Upper lobe of left lung (tissue), 6 donors: ENCODE measurements at regions not wholly inside any gene's neighbourhood (a gene's known extent, or its start where the extent isn't known, plus 50 kb on each side); places are given as distances from the start of the nearest gene placed in this dataset.
A peak's percentile ranks its signal among the peaks of the same experiment; 100 is the strongest.

Experiments used
- ATAC-seq, 2 donors: fragments of 200-7000 bp; cut with Tn5 transposase; one replicate each; pipeline ENCODE4 v1.9.1; 2022; ENCODE audit warnings: mild to moderate bottlenecking in 2 of 2, moderate library complexity in 2 of 2; ENCODE audit not compliant: low FRiP score in 2 of 2
- DNase-seq, 2 donors: peaks; one replicate each; pipeline ENCODE4 v3.0.0-alpha.2; 2019 to 2020
- H3K27ac ChIP-seq, 4 donors: fragments of 200-600 bp; sonication (generic); one replicate each; pipeline ENCODE4 v1.5.1; 2016 to 2019
- H3K27me3 ChIP-seq, 4 donors: fragments of 200-600 bp; sonication (generic); one replicate each; pipeline ENCODE4 v1.5.1; 2017 to 2019
- H3K36me3 ChIP-seq, 4 donors: fragments of 200-600 bp; sonication (generic); one replicate each; pipeline ENCODE4 v1.5.1; 2016 to 2019
- H3K4me1 ChIP-seq, 4 donors: fragments of 200-600 bp; sonication (generic); one replicate each; pipeline ENCODE4 v1.5.1; 2018 to 2019
- H3K4me3 ChIP-seq, 4 donors: fragments of 200-600 bp; sonication (generic); one replicate each; pipeline ENCODE4 v1.5.1; 2017 to 2019; ENCODE audit warnings: mild to moderate bottlenecking in 2 of 4, moderate library complexity in 1 of 4
- H3K9me3 ChIP-seq, 4 donors: fragments of 200-600 bp; sonication (generic); one replicate each; pipeline ENCODE4 v1.5.1; 2018 to 2019
- CTCF ChIP-seq, 6 experiments: fragments of 450-650 bp in 4 of 6; fragments of 200-600 bp in 2 of 6; sonication (generic) in 2 of 6; IDR thresholded peaks; one replicate each; pipeline ENCODE4 v1.5.1; 2016 to 2019; ENCODE audit warnings: antibody characterized with exemption in 6 of 6
- EP300 ChIP-seq, 4 donors: sonication (generic); formaldehyde crosslinking; IDR thresholded peaks; one replicate each; pipeline ENCODE4 v1.5.1; 2017; ENCODE audit warnings: antibody characterized with exemption in 4 of 4, control low read depth in 2 of 4
- POLR2A ChIP-seq, 4 donors: fragments of 450-650 bp; IDR thresholded peaks; one replicate each; pipeline ENCODE4 v1.5.1; 2016 to 2017; ENCODE audit warnings: antibody characterized with exemption in 4 of 4, mild to moderate bottlenecking in 2 of 4
- POLR2AphosphoS5 ChIP-seq, 2 donors: sonication (generic); formaldehyde crosslinking; IDR thresholded peaks; one replicate each; pipeline ENCODE4 v1.5.1; 2017; ENCODE audit warnings: antibody characterized with exemption in 2 of 2
- WGBS, 2 donors: methylation state at CpG; one replicate each; pipeline ENCODE4 v1.1.5; 2017 to 2018; 5-methylcytosine and 5-hydroxymethylcytosine counted together
- donor health status: DM: no; HTN: no; CAD: no; lungs with moderate emphysema.
- donor health status: DM: no; HTN: yes; CAD: no; lungs with severe emphysema.

- DNase-seq (no peak), ATAC-seq (no peak)
- Histone ChIP-seq H3K27me3 (no peaks in the 10 kb centered on the region), H3K27ac (no peak overlapping the region), H3K4me3 (no peak overlapping the region), H3K4me1 (peaks cover 0 to 5% (median 0%) of the 10 kb centered on the region in 4 donors), H3K9me3 (no peaks in the 10 kb centered on the region), H3K36me3 (no peaks in the 10 kb centered on the region)
- no peak for TF ChIP-seq POLR2A (IDR thresholded peaks at IDR 0.05)
- TF ChIP-seq POLR2AphosphoS5 (IDR thresholded peaks at IDR 0.05): no peak
- no peak for TF ChIP-seq EP300 (IDR thresholded peaks at IDR 0.05)
- TF ChIP-seq CTCF (IDR thresholded peaks at IDR 0.05): no peak
- WGBS, 2 donors: 89 to 92% methylated on average over 5 of the region's 5 CpGs
Measured at GRCh38 chr7:28243861-28244260, 63.3 kb upstream of the JAZF1 start.

DNA sequence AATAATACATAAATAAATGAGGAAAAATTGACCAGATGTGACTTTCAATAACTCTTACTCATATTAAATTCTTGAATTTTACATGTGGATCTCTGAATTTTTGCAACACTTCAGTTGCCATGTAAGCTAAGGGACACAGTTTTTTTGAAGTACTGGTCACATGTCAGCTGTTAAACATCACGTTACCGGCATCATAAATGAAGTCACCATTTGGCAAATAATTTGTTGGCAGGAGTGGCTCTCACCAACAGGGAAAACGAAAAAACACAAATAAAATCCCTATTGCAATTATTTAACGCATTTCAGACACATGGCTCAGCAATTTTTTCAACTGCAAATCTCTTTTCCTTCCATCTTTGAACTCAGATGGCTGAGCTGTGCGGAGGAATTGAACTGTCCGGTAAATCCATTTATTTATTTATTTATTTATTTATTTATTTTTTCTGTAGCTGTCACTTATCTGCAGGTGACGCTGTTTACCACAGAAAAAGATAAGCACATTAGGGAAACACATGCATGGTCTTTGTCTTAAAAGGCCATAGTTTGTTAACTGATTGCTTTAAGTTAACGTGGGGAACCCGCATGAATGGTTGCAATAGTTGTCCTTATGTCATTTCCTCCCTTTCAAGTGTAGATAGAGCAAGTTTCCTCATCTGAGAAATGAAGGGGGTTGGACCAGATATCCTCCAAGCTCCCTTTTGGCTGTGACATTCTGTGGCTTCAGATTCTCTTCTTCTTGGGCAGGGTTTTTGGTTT, 64.7 kb upstream of the JAZF1 start:
- no peak for DNase-seq
- peak in 1 of 2 donors; percentile 36 for ATAC-seq
- H3K4me3 ChIP-seq: no peak overlapping the region
- H3K36me3 ChIP-seq: no peaks in the 10 kb centered on the region
- no peaks in the 10 kb centered on the region for H3K27me3 ChIP-seq
- no peaks in the 10 kb centered on the region for H3K9me3 ChIP-seq
- H3K4me1 ChIP-seq: no peaks in the 10 kb centered on the region
- H3K27ac ChIP-seq: no peak overlapping the region
- 78 to 79% methylated on average over 9 of the region's 9 CpGs for WGBS, 2 donors
- TF ChIP-seq CTCF (IDR thresholded peaks at IDR 0.05): no peak
- no peak for TF ChIP-seq POLR2A (IDR thresholded peaks at IDR 0.05)
- TF ChIP-seq POLR2AphosphoS5 (IDR thresholded peaks at IDR 0.05): no peak
- no peak for TF ChIP-seq EP300 (IDR thresholded peaks at IDR 0.05)

DNA sequence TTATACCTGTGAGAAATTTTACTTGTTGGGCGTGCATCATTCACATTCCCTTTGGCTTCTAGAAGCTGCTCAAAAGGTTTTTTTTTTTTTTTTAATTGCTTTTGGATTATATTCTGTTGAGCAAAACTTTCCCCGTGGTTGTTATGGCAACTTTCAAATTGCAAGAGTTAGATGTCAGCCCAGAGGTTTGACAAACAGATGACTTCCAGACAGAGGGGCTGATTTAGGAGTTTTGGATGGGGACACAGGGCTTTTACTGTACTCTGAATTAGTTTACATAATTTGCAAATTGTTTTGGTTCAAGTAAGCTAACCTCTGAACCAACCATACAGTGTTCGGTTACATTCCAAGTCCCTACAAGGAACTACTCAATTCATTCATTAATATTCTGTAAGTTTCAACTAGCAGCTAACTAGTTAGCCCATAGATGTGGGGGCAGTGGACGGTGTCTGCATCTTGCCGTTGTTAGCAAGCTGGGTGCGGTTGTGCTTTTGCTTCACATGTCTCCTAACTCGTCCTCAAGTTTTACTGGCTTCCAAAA, 66.4 kb upstream of the JAZF1 start:
- Histone ChIP-seq H3K27me3 (no peaks in the 10 kb centered on the region), H3K9me3 (no peaks in the 10 kb centered on the region), H3K36me3 (no peaks in the 10 kb centered on the region), H3K4me3 (no peak overlapping the region), H3K27ac (no peak overlapping the region), H3K4me1 (no peaks in the 10 kb centered on the region)
- no peak for DNase-seq
- 74 to 88% methylated on average over 7 of the region's 7 CpGs for WGBS, 2 donors
- no peak for ATAC-seq
- TF ChIP-seq CTCF (IDR thresholded peaks at IDR 0.05): no peak
- no peak for TF ChIP-seq POLR2AphosphoS5 (IDR thresholded peaks at IDR 0.05)
- TF ChIP-seq POLR2A (IDR thresholded peaks at IDR 0.05): no peak
- no peak for TF ChIP-seq EP300 (IDR thresholded peaks at IDR 0.05)

DNA sequence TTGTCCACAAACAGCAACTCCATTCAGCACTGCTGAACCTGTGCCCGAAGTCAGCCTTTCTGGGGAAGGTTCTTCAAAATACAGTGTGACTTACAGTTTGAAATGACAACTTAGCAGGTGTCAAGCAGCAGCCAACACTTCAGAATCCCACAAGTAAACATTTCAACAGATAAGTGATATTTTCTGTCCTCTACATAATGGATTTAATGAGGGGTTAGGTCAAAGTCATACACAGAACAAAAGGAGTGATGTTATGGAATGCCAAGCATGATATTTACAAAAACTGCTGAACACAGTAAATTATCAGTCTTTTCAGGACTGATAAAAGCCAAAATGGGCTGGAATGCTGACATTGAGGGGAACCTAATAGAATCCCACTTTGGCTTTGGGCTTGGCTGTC, 77.6 kb upstream of the JAZF1 start:
- Histone ChIP-seq H3K9me3 (no peaks in the 10 kb centered on the region), H3K36me3 (no peaks in the 10 kb centered on the region), H3K27me3 (no peaks in the 10 kb centered on the region), H3K27ac (no peak overlapping the region), H3K4me3 (no peak overlapping the region), H3K4me1 (no peaks in the 10 kb centered on the region)
- no peak for ATAC-seq
- WGBS, 2 donors: 23 to 50% methylated on average over 1 of the region's 1 CpG
- no peak for TF ChIP-seq POLR2A (IDR thresholded peaks at IDR 0.05)
- no peak for TF ChIP-seq POLR2AphosphoS5 (IDR thresholded peaks at IDR 0.05)
- TF ChIP-seq CTCF (IDR thresholded peaks at IDR 0.05): no peak
- no peak for TF ChIP-seq EP300 (IDR thresholded peaks at IDR 0.05)
- DNase-seq: no peak

DNA sequence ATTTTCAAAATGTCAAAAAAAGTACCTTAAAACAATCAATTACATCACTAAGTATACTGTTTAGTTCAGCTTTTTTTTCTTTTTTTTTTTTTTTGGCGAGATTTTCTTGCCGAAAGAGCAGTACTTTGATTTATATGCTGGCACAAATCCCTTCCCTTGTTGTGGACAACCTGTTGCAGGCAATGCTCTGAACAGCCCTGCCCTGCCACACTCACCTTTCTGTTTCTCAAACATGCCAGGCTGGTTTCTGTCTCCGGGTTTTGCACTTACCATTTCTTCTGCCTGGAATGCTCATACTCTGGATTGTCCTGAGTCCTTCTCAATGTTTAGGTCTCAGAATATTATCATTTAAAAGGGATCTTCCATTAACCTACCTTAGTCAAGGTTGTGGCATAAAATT, 80.4 kb upstream of the JAZF1 start:
- H3K36me3 ChIP-seq: no peaks in the 10 kb centered on the region
- H3K27ac ChIP-seq: no peak overlapping the region
- no peak overlapping the region for H3K4me3 ChIP-seq
- ATAC-seq: no peak
- H3K9me3 ChIP-seq: no peaks in the 10 kb centered on the region
- TF ChIP-seq POLR2AphosphoS5 (IDR thresholded peaks at IDR 0.05): no peak
- TF ChIP-seq CTCF (IDR thresholded peaks at IDR 0.05): no peak
- TF ChIP-seq EP300 (IDR thresholded peaks at IDR 0.05): no peak
- no peaks in the 10 kb centered on the region for H3K4me1 ChIP-seq
- no peaks in the 10 kb centered on the region for H3K27me3 ChIP-seq
- DNase-seq: no peak
- 50 to 71% methylated on average over 3 of the region's 3 CpGs for WGBS, 2 donors
